PFSK-1 (cell line): ENCODE measurements at regions not wholly inside any gene's neighbourhood (a gene's known extent, or its start where the extent isn't known, plus 50 kb on each side); places are given as distances from the start of the nearest gene placed in this dataset.

Experiments
- FOXP2 ChIP-seq: optimal IDR thresholded peaks from 2 replicates; pipeline ENCODE3; 2011; ENCODE audit warnings: borderline replicate concordance, control low read depth, inconsistent platforms; ENCODE audit not compliant: insufficient read depth; ENCODE audit errors: extremely low read length, extremely low read depth
- POLR2AphosphoS5 ChIP-seq: IDR thresholded peaks from 2 replicates; pipeline ENCODE4 v1.6.1; 2012; ENCODE audit warnings: low read depth, mild to moderate bottlenecking, control low read depth, low read length, moderate library complexity
- REST ChIP-seq, 2 experiments: IDR thresholded peaks; 2 replicates each; pipeline versions ENCODE4 v1.6.1 to v1.8.0; 2011 to 2012; ENCODE audit warnings: low read depth in 2 of 2, low read length in 2 of 2, control low read depth in 1 of 2, inconsistent platforms in 1 of 2, mild to moderate bottlenecking in 1 of 2, moderate library complexity in 1 of 2; ENCODE audit not compliant: insufficient read depth in 1 of 2
- SIN3A ChIP-seq: IDR thresholded peaks from 2 replicates; pipeline ENCODE4 v1.6.1; 2012; ENCODE audit warnings: mild to moderate bottlenecking, low read length, moderate library complexity, borderline replicate concordance; ENCODE audit not compliant: insufficient read depth
- TAF1 ChIP-seq: IDR thresholded peaks from 2 replicates; pipeline ENCODE4 v1.6.1; 2012; ENCODE audit warnings: low read length, control low read depth, borderline replicate concordance; ENCODE audit not compliant: insufficient read depth

DNA sequence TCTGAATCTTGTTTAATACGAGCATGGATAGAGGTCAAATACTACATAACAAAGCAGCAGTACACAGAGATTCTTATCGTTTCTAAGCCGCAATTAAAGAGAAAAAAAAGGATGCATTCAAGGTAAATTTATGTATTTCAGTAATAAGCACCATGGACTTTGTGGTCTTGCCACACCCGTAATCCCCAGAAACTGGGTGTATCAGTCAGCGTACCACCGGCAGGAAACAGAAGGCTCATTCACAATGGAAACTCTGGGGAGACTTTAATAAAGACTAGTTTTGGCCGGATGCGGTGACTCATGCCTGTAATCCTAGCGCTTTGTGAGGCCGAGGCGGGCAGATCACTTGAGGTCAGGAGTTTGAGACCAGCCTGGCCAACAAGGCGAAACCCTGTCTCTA is 81.9 kb upstream of the ZNF280D start:
- TF ChIP-seq FOXP2 (no peak), TAF1 (no peak), POLR2AphosphoS5 (no peak), SIN3A (no peak), REST (IDR thresholded peaks at IDR 0.05; ENCODE audit: insufficient read depth in 1 of 2, low read depth in 2 of 2, low read length in 2 of 2) (peak in 1 of 2 experiments; percentile 37; a peak in 1 of 4 replicates)

- TF ChIP-seq FOXP2 (no peak), POLR2AphosphoS5 (no peak)
Measured at GRCh38 chr15:56814429-56814828, 81.1 kb upstream of the ZNF280D start.

GRCh38 chr15:56813995-56814394 is 80.7 kb upstream of the ZNF280D start:
- TF ChIP-seq SIN3A (no peak), TAF1 (no peak)

DNA sequence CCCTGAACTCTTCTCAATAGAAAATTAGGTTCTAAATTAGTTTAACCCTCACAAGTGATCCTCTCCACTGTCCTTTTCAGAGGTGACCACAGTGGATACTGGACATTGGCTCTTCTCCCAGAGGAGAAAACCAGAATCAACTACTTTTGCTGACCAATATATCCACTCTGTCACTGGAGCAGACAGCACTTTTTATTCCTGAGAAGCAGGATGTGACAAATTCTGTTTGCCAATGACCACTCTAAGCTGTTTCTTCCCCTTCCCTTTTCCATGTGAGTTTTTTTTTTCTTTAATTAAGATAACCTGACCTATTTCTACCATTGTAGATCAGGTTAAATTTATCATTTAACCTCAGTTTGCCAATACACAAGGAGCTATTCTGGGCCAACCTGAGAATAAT is 79.7 kb upstream of the ZNF280D start:
- TF ChIP-seq SIN3A (no peak), REST (IDR thresholded peaks at IDR 0.05; ENCODE audit: insufficient read depth in 1 of 2, low read depth in 2 of 2, low read length in 2 of 2) (no peak), FOXP2 (no peak), POLR2AphosphoS5 (no peak), TAF1 (no peak)

DNA sequence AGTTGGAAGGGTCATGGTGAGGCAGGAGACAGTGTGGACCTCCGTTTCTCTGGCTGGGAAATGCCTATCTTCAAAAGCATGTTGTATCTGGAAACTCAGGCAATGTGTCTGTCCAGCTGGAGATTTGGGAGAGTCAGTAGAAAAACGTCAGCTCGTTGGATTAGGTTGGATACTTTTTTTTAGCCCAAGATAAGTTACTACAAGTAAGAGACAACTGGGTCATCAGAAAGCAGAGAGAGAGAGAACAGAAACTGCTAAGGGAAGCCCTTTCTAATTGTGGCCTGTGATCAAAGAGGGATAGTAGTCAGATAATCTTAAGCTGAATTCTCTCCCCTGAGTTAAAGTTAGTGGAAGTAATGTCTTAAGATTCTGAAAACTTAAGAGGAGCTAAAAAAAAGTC is 78.9 kb upstream of the ZNF280D start:
- no peak for TF ChIP-seq POLR2AphosphoS5
- no peak for TF ChIP-seq REST (IDR thresholded peaks at IDR 0.05; ENCODE audit: insufficient read depth in 1 of 2, low read depth in 2 of 2, low read length in 2 of 2)
- TF ChIP-seq TAF1: no peak
- TF ChIP-seq FOXP2: no peak
- TF ChIP-seq SIN3A: no peak

DNA sequence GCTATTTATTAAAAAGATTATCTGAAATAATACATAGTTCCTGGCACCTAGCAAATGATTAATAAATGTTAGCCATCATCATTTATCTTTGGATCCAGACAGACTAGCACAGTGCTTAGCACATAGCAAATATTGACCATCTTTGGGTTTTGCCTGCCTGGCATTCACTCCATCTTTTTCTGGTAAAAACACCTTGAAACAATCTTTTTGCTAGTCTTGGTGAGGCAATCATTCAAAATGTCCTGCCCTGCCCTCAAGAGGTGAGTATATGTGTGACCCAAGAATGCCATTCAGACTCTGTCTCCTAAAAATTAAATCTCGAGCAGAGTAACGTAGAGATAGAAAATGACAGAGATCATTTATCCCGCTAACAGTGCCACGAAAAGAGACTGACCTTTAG is 78.3 kb upstream of the ZNF280D start:
- TF ChIP-seq POLR2AphosphoS5 (no peak), FOXP2 (no peak), TAF1 (no peak), SIN3A (no peak), REST (IDR thresholded peaks at IDR 0.05; ENCODE audit: insufficient read depth in 1 of 2, low read depth in 2 of 2, low read length in 2 of 2) (no peak)
